Lower lobe of right lung (tissue), 2 donors: ENCODE measurements at regions not wholly inside any gene's neighbourhood (a gene's known extent, or its start where the extent isn't known, plus 50 kb on each side); places are given as distances from the start of the nearest gene placed in this dataset.

Experiments
- ATAC-seq, 2 donors: fragments of 200-7000 bp; cut with Tn5 transposase; one replicate each; pipeline ENCODE4 v1.9.1; 2020 to 2022; ENCODE audit warnings: mild to moderate bottlenecking in 2 of 2, moderate library complexity in 2 of 2
- DNase-seq: peaks from one replicate; pipeline ENCODE4 v3.0.0-alpha.2; 2020
- H3K27ac ChIP-seq: fragments of 200-600 bp; one replicate; pipeline ENCODE4 v1.8.0; 2022
- H3K27me3 ChIP-seq: fragments of 200-600 bp; one replicate; pipeline ENCODE4 v1.8.0; 2022; ENCODE audit warnings: low read depth
- H3K36me3 ChIP-seq: fragments of 200-600 bp; one replicate; pipeline ENCODE4 v1.8.0; 2022; ENCODE audit warnings: mild to moderate bottlenecking
- H3K4me1 ChIP-seq: fragments of 200-600 bp; one replicate; pipeline ENCODE4 v1.8.0; 2022
- H3K4me3 ChIP-seq: fragments of 200-600 bp; one replicate; pipeline ENCODE4 v1.8.0; 2022; ENCODE audit warnings: mild to moderate bottlenecking
- H3K9me3 ChIP-seq: fragments of 200-600 bp; one replicate; pipeline ENCODE4 v1.8.0; 2022
- CTCF ChIP-seq: fragments of 200-600 bp; IDR thresholded peaks from one replicate; pipeline ENCODE4 v1.8.0; 2022; ENCODE audit warnings: antibody characterized with exemption, mild to moderate bottlenecking
- intact Hi-C: fragments of 100-400 bp; cut with DNase I; formaldehyde crosslinking; loops from one replicate; pipeline ENCODE4 v1.11.0; 2022
- donor health status: DM: no; HTN: yes; CAD: no; lungs with severe emphysema.

- no peak for DNase-seq
These were observed 392.7 kb upstream of the SLC8A1 start for GRCh38 chr2:40844353-40845277.

GRCh38 chr2:40851661-40852060, 399.8 kb upstream of the SLC8A1 start:
- ATAC-seq (no peak), DNase-seq (no peak)
- TF ChIP-seq CTCF, result no peak
- intact Hi-C loops, result no loop called here
- no peak overlapping the region for H3K4me3 ChIP-seq
- H3K4me1 ChIP-seq, result no peaks in the 10 kb centered on the region
- no peaks in the 10 kb centered on the region for H3K27me3 ChIP-seq
- no peaks in the 10 kb centered on the region for H3K9me3 ChIP-seq
- no peak overlapping the region for H3K27ac ChIP-seq
- no peaks in the 10 kb centered on the region for H3K36me3 ChIP-seq

More at GRCh38 chr2:40844353-40845277, 392.7 kb upstream of the SLC8A1 start:
- peak overlapping the region; percentile 31 for H3K4me3 ChIP-seq
- H3K27me3 ChIP-seq, result no peaks in the 10 kb centered on the region
- intact Hi-C loops, result no loop called here
- no peaks in the 10 kb centered on the region for H3K36me3 ChIP-seq
- ATAC-seq, result peak; percentile 89 to 98
- H3K27ac ChIP-seq, result peak overlapping the region; percentile 27
- peak; percentile 22 for TF ChIP-seq CTCF
- no peaks in the 10 kb centered on the region for H3K9me3 ChIP-seq
- H3K4me1 ChIP-seq, result no peaks in the 10 kb centered on the region

- Histone ChIP-seq H3K9me3 (no peaks in the 10 kb centered on the region), H3K4me1 (no peaks in the 10 kb centered on the region), H3K36me3 (no peaks in the 10 kb centered on the region), H3K27ac (no peak overlapping the region), H3K4me3 (no peak overlapping the region), H3K27me3 (no peaks in the 10 kb centered on the region)
- no peak for TF ChIP-seq CTCF
- ATAC-seq (no peak), DNase-seq (no peak)
- intact Hi-C loops, result no loop called here
These were observed 407.7 kb upstream of the SLC8A1 start for GRCh38 chr2:40859617-40860016.

GRCh38 chr2:40867829-40868228, 415.9 kb upstream of the SLC8A1 start:
- DNase-seq (no peak), ATAC-seq (no peak)
- intact Hi-C loops, result no loop called here
- H3K4me1 ChIP-seq, result no peaks in the 10 kb centered on the region
- H3K4me3 ChIP-seq, result no peak overlapping the region
- TF ChIP-seq CTCF, result no peak
- H3K9me3 ChIP-seq, result no peaks in the 10 kb centered on the region
- no peaks in the 10 kb centered on the region for H3K27me3 ChIP-seq
- H3K36me3 ChIP-seq, result no peaks in the 10 kb centered on the region
- no peak overlapping the region for H3K27ac ChIP-seq

- DNase-seq (no peak), ATAC-seq (no peak)
- TF ChIP-seq CTCF, result no peak
- Histone ChIP-seq H3K9me3 (no peaks in the 10 kb centered on the region), H3K4me3 (no peak overlapping the region), H3K4me1 (no peaks in the 10 kb centered on the region), H3K27me3 (no peaks in the 10 kb centered on the region), H3K36me3 (no peaks in the 10 kb centered on the region), H3K27ac (no peak overlapping the region)
- intact Hi-C loops, result no loop called here
These were observed 420.7 kb upstream of the SLC8A1 start for GRCh38 chr2:40872580-40872979.
